GM21360 (cell line): ENCODE measurements at regions not wholly inside any gene's neighbourhood (a gene's known extent, or its start where the extent isn't known, plus 50 kb on each side); places are given as distances from the start of the nearest gene placed in this dataset.

Experiments used
- ATAC-seq: cut with Tn5 transposase; IDR thresholded peaks from one replicate; pipeline ENCODE4 v1.9.1; 2021; ENCODE audit warnings: mild to moderate bottlenecking, moderate library complexity; ENCODE audit not compliant: unreplicated experiment

- ATAC-seq: no peak
These were observed 295.8 kb upstream of the SEL1L start for GRCh38 chr14:81829447-81829846.

GRCh38 chr14:81831128-81831820 is 297.6 kb upstream of the SEL1L start:
- ATAC-seq: no peak

GRCh38 chr14:81834308-81834707 is 300.7 kb upstream of the SEL1L start:
- no peak for ATAC-seq

- ATAC-seq: no peak
These were observed 303.7 kb upstream of the SEL1L start for GRCh38 chr14:81837304-81837703.

- ATAC-seq: no peak
These were observed 305.4 kb upstream of the SEL1L start for GRCh38 chr14:81839056-81839455.

GRCh38 chr14:81841346-81841745 is 307.7 kb upstream of the SEL1L start:
- no peak for ATAC-seq

- no peak for ATAC-seq
These were observed 316.1 kb upstream of the SEL1L start for GRCh38 chr14:81849714-81850113.

- no peak for ATAC-seq
These were observed 321.4 kb upstream of the SEL1L start for GRCh38 chr14:81855007-81855406.

- no peak for ATAC-seq
These were observed 325.4 kb upstream of the SEL1L start for GRCh38 chr14:81859046-81859445.

GRCh38 chr14:81868172-81868571 is 334.5 kb upstream of the SEL1L start:
- no peak for ATAC-seq

GRCh38 chr14:81871706-81872105 is 338.1 kb upstream of the SEL1L start:
- ATAC-seq: no peak

GRCh38 chr14:81884382-81884781 is 350.7 kb upstream of the SEL1L start:
- no peak for ATAC-seq

GRCh38 chr14:81886588-81886987 is 352.9 kb upstream of the SEL1L start:
- ATAC-seq: no peak

GRCh38 chr14:81889529-81889928 is 355.9 kb upstream of the SEL1L start:
- ATAC-seq: no peak

- ATAC-seq: no peak
These were observed 356.4 kb upstream of the SEL1L start for GRCh38 chr14:81890020-81890419.

GRCh38 chr14:81903477-81903876 is 369.8 kb upstream of the SEL1L start:
- ATAC-seq: no peak

GRCh38 chr14:81927070-81927469 is 393.4 kb upstream of the SEL1L start:
- ATAC-seq: no peak

GRCh38 chr14:81931828-81932227 is 398.2 kb upstream of the SEL1L start:
- ATAC-seq: no peak

GRCh38 chr14:81936348-81936747 is 402.7 kb upstream of the SEL1L start:
- no peak for ATAC-seq

- no peak for ATAC-seq
These were observed 403.2 kb upstream of the SEL1L start for GRCh38 chr14:81936902-81937301.

- no peak for ATAC-seq
These were observed 404.7 kb upstream of the SEL1L start for GRCh38 chr14:81938341-81938740.

- ATAC-seq: no peak
These were observed 407.0 kb upstream of the SEL1L start for GRCh38 chr14:81940651-81941050.

- no peak for ATAC-seq
These were observed 408.4 kb upstream of the SEL1L start for GRCh38 chr14:81942071-81942470.
